GM12891 (cell line): ENCODE measurements at regions not wholly inside any gene's neighbourhood (a gene's known extent, or its start where the extent isn't known, plus 50 kb on each side); places are given as distances from the start of the nearest gene placed in this dataset.

ENCODE experiments used
- DNase-seq: peaks from one replicate; pipeline ENCODE4 v3.0.0; 2011; ENCODE audit warnings: low spot score; ENCODE audit not compliant: insufficient read length
- FAIRE-seq: peaks from 2 replicates; lab custom pipeline; 2011; peaks lifted over from hg19 to GRCh38; lab: Jason Lieb, UNC
- PAX5 ChIP-seq: IDR thresholded peaks from 2 replicates; pipeline ENCODE4 v1.6.1; 2011; ENCODE audit warnings: low read length, moderate library complexity, mild to moderate bottlenecking; ENCODE audit not compliant: insufficient read depth, severe bottlenecking
- POLR2A ChIP-seq: IDR thresholded peaks from 2 replicates; pipeline ENCODE4 v1.6.1; 2011; ENCODE audit warnings: low read depth, low read length, control low read depth
- POLR2AphosphoS5 ChIP-seq: IDR thresholded peaks from 2 replicates; pipeline ENCODE4 v1.6.1; 2011; ENCODE audit warnings: low read depth, low read length, control low read depth
- POU2F2 ChIP-seq: IDR thresholded peaks from 2 replicates; pipeline ENCODE4 v1.6.1; 2011; ENCODE audit warnings: low read depth, mild to moderate bottlenecking, control low read depth, low read length, moderate library complexity
- SPI1 ChIP-seq: IDR thresholded peaks from 2 replicates; pipeline ENCODE4 v1.6.1; 2011; ENCODE audit warnings: low read depth, low read length, control low read depth
- TAF1 ChIP-seq: IDR thresholded peaks from 2 replicates; pipeline ENCODE4 v1.6.1; 2011; ENCODE audit warnings: low read depth, low read length, control low read depth

- FAIRE-seq = peak; percentile 26
- no peak for TF ChIP-seq POLR2AphosphoS5
- TF ChIP-seq SPI1 = peak; percentile 48; the same call in 1 of the 2 replicates
- DNase-seq = no peak
Measured at GRCh38 chr4:26105815-26106699, 192.0 kb downstream of the SMIM20 start.

GRCh38 chr4:26106776-26107175 is 192.8 kb downstream of the SMIM20 start:
- FAIRE-seq = no peak
- TF ChIP-seq PAX5 (no peak), TAF1 (no peak), POLR2A (no peak), POU2F2 (no peak), SPI1 (no peak), POLR2AphosphoS5 (no peak)
- DNase-seq = no peak

- DNase-seq = no peak
- TF ChIP-seq TAF1 (no peak), PAX5 (no peak), POLR2AphosphoS5 (no peak), POLR2A (no peak), SPI1 (no peak), POU2F2 (no peak)
- FAIRE-seq = no peak
Measured at GRCh38 chr4:26108054-26108453, 194.0 kb downstream of the SMIM20 start.

GRCh38 chr4:26110493-26110892 is 196.5 kb downstream of the SMIM20 start:
- DNase-seq (no peak), FAIRE-seq (no peak)
- no peak for TF ChIP-seq SPI1
- no peak for TF ChIP-seq TAF1
- no peak for TF ChIP-seq POLR2A
- TF ChIP-seq PAX5 = no peak
- no peak for TF ChIP-seq POLR2AphosphoS5
- TF ChIP-seq POU2F2 = no peak

- FAIRE-seq = no peak
- TF ChIP-seq POLR2AphosphoS5 (no peak), PAX5 (no peak), TAF1 (no peak), POLR2A (no peak), POU2F2 (no peak)
- DNase-seq = no peak
Measured at GRCh38 chr4:26113339-26113940, 199.4 kb downstream of the SMIM20 start.

- DNase-seq (no peak), FAIRE-seq (no peak)
- no peak for TF ChIP-seq POU2F2
- TF ChIP-seq TAF1 = no peak
- no peak for TF ChIP-seq POLR2A
Measured at GRCh38 chr4:26116057-26116456, 202.0 kb downstream of the SMIM20 start.

GRCh38 chr4:26120098-26120825 is 200.6 kb upstream of the RBPJ start:
- FAIRE-seq (no peak), DNase-seq (no peak)
- no peak for TF ChIP-seq SPI1
- TF ChIP-seq POLR2A = no peak
- TF ChIP-seq POLR2AphosphoS5 = no peak
- TF ChIP-seq PAX5 = no peak
- no peak for TF ChIP-seq POU2F2
- no peak for TF ChIP-seq TAF1

GRCh38 chr4:26122690-26123089 is 198.1 kb upstream of the RBPJ start:
- DNase-seq (no peak), FAIRE-seq (no peak)
- TF ChIP-seq TAF1 (no peak), POLR2AphosphoS5 (no peak), POLR2A (no peak), PAX5 (no peak)

GRCh38 chr4:26124753-26125321 is 196.0 kb upstream of the RBPJ start:
- FAIRE-seq (peak; percentile 69), DNase-seq (no peak)
- TF ChIP-seq POLR2AphosphoS5 = no peak
- TF ChIP-seq PAX5 = no peak
- TF ChIP-seq SPI1 = no peak
- TF ChIP-seq POU2F2 = no peak
- TF ChIP-seq TAF1 = no peak
- no peak for TF ChIP-seq POLR2A
